SK-N-SH treated with all-trans-retinoic acid at 6 μM for 48 hours (cell line): ENCODE measurements at regions not wholly inside any gene's neighbourhood (a gene's known extent, or its start where the extent isn't known, plus 50 kb on each side); places are given as distances from the start of the nearest gene placed in this dataset.

Source experiments
- ATAC-seq: fragments of 200-7000 bp; cut with Tn5 transposase; 3 replicates; pipeline ENCODE4 v1.9.1; 2020; ENCODE audit warnings: mild to moderate bottlenecking, moderate library complexity
- ARNTL ChIP-seq: fragments of 450-650 bp; formaldehyde crosslinking; IDR thresholded peaks from 2 replicates; pipeline ENCODE4 v1.5.0; 2020; ENCODE audit warnings: low read depth, mild to moderate bottlenecking, moderate library complexity, borderline replicate concordance
- BACH2 ChIP-seq: fragments of 250-450 bp; sonication (Bioruptor Pico); IDR thresholded peaks from 2 replicates; pipeline ENCODE4 v1.9.0; 2021; ENCODE audit warnings: mild to moderate bottlenecking, borderline replicate concordance
- CREB5 ChIP-seq: fragments of 250-450 bp; sonication (Bioruptor Pico); IDR thresholded peaks from 2 replicates; pipeline ENCODE4 v1.5.1; 2020; ENCODE audit warnings: low read depth, mild to moderate bottlenecking, moderate library complexity
- CSDC2 ChIP-seq: fragments of 250-450 bp; sonication (Bioruptor Pico); IDR thresholded peaks from 2 replicates; pipeline ENCODE4 v1.5.0; 2020; ENCODE audit warnings: mild to moderate bottlenecking, moderate library complexity
- ESRRG ChIP-seq: fragments of 250-450 bp; sonication (Bioruptor Pico); IDR thresholded peaks from 2 replicates; pipeline ENCODE4 v1.6.1; 2021; ENCODE audit warnings: mild to moderate bottlenecking
- GLIS3 ChIP-seq: fragments of 250-450 bp; sonication (Bioruptor Pico); IDR thresholded peaks from 2 replicates; pipeline ENCODE4 v1.5.0; 2020; ENCODE audit warnings: mild to moderate bottlenecking, moderate library complexity
- ISL1 ChIP-seq: fragments of 250-450 bp; sonication (Bioruptor Pico); IDR thresholded peaks from 2 replicates; pipeline ENCODE4 v2.1.2; 2022; ENCODE audit warnings: mild to moderate bottlenecking, moderate library complexity
- OSR1 ChIP-seq: fragments of 250-450 bp; sonication (Bioruptor Pico); IDR thresholded peaks from 2 replicates; pipeline ENCODE4 v1.8.0; 2022; ENCODE audit warnings: moderate library complexity, mild to moderate bottlenecking, inconsistent platforms
- POU6F1 ChIP-seq: fragments of 250-450 bp; sonication (Bioruptor Pico); IDR thresholded peaks from 2 replicates; pipeline ENCODE4 v1.8.0; 2021; ENCODE audit warnings: low read depth, mild to moderate bottlenecking, moderate library complexity, borderline replicate concordance
- PPARA ChIP-seq: fragments of 250-450 bp; sonication (Bioruptor Pico); IDR thresholded peaks from 2 replicates; pipeline ENCODE4 v1.5.0; 2020; ENCODE audit warnings: mild to moderate bottlenecking, borderline replicate concordance
- RARB ChIP-seq: fragments of 250-450 bp; sonication (Bioruptor Pico); IDR thresholded peaks from 2 replicates; pipeline ENCODE4 v1.8.0; 2021; ENCODE audit warnings: mild to moderate bottlenecking, moderate library complexity
- SNAI2 ChIP-seq: fragments of 250-450 bp; sonication (Bioruptor Pico); IDR thresholded peaks from 2 replicates; pipeline ENCODE4 v1.5.0; 2020; ENCODE audit warnings: mild to moderate bottlenecking, moderate library complexity
- TCF4 ChIP-seq: fragments of 250-450 bp; sonication (Bioruptor Pico); IDR thresholded peaks from 2 replicates; pipeline ENCODE4 v1.8.0; 2021; ENCODE audit warnings: mild to moderate bottlenecking, moderate library complexity, borderline replicate concordance
- TOX ChIP-seq: fragments of 250-450 bp; sonication (Bioruptor Pico); IDR thresholded peaks from 2 replicates; pipeline ENCODE4 v1.8.0; 2021; ENCODE audit warnings: mild to moderate bottlenecking, moderate library complexity, borderline replicate concordance
- ZC3H10 ChIP-seq: fragments of 250-450 bp; sonication (Bioruptor Pico); IDR thresholded peaks from 2 replicates; pipeline ENCODE4 v1.5.1; 2021; ENCODE audit warnings: mild to moderate bottlenecking, moderate library complexity
- ZFP3 ChIP-seq: fragments of 250-450 bp; sonication (Bioruptor Pico); IDR thresholded peaks from 2 replicates; pipeline ENCODE4 v1.5.0; 2020; ENCODE audit warnings: mild to moderate bottlenecking, moderate library complexity
- ZFP30 ChIP-seq: fragments of 450-650 bp; formaldehyde crosslinking; IDR thresholded peaks from 2 replicates; pipeline ENCODE4 v1.5.0; 2022; ENCODE audit warnings: mild to moderate bottlenecking, moderate library complexity
- ZNF565 ChIP-seq: fragments of 450-650 bp; formaldehyde crosslinking; conservative IDR thresholded peaks from 2 replicates; pipeline ENCODE4 v1.5.0; 2020; ENCODE audit warnings: low read depth, mild to moderate bottlenecking, moderate library complexity
- ZNF70 ChIP-seq: fragments of 450-650 bp; formaldehyde crosslinking; IDR thresholded peaks from 2 replicates; pipeline ENCODE4 v1.5.0; 2020; ENCODE audit warnings: mild to moderate bottlenecking, moderate library complexity
- ZNF8 ChIP-seq: fragments of 450-650 bp; formaldehyde crosslinking; IDR thresholded peaks from 2 replicates; pipeline ENCODE4 v1.5.0; 2020; ENCODE audit warnings: mild to moderate bottlenecking, moderate library complexity
- TF ChIP-seq, protein P1 (sequence below): fragments of 250-450 bp; sonication (Bioruptor Pico); IDR thresholded peaks from 2 replicates; pipeline ENCODE4 v1.5.1; 2021; ENCODE audit warnings: mild to moderate bottlenecking, moderate library complexity
- TF ChIP-seq, protein P2 (sequence below): fragments of 250-450 bp; sonication (Bioruptor Pico); IDR thresholded peaks from 2 replicates; pipeline ENCODE4 v1.8.0; 2020; ENCODE audit warnings: mild to moderate bottlenecking, moderate library complexity, borderline replicate concordance
- TF ChIP-seq, protein P3 (sequence below): fragments of 250-450 bp; sonication (Bioruptor Pico); IDR thresholded peaks from 2 replicates; pipeline ENCODE4 v1.5.0; 2020; ENCODE audit warnings: mild to moderate bottlenecking, moderate library complexity

GRCh38 chr1:177340601-177341067 lies 169.9 kb downstream of the BRINP2 start (continued):
- TF ChIP-seq POU6F1 (CRISPR knock-in tag) (no peak), ZC3H10 (no peak), RARB (CRISPR knock-in tag) (no peak), PPARA (CRISPR knock-in tag) (no peak), BACH2 (CRISPR knock-in tag) (no peak), ZFP3 (CRISPR knock-in tag) (no peak), ZNF565 (CRISPR knock-in tag) (no peak), CSDC2 (CRISPR knock-in tag) (no peak)
- TF ChIP-seq, protein P1, sequence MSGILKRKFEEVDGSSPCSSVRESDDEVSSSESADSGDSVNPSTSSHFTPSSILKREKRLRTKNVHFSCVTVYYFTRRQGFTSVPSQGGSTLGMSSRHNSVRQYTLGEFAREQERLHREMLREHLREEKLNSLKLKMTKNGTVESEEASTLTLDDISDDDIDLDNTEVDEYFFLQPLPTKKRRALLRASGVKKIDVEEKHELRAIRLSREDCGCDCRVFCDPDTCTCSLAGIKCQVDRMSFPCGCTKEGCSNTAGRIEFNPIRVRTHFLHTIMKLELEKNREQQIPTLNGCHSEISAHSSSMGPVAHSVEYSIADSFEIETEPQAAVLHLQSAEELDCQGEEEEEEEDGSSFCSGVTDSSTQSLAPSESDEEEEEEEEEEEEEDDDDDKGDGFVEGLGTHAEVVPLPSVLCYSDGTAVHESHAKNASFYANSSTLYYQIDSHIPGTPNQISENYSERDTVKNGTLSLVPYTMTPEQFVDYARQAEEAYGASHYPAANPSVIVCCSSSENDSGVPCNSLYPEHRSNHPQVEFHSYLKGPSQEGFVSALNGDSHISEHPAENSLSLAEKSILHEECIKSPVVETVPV (CRISPR knock-in tag), result no peak
- TF ChIP-seq, all 23 proteins: peak for 0

- ATAC-seq, result no peak
- TF ChIP-seq ZC3H10, result no peak
- TF ChIP-seq CREB5, result no peak
- TF ChIP-seq ARNTL (CRISPR knock-in tag), result no peak
- TF ChIP-seq SNAI2 (CRISPR knock-in tag), result no peak
- no peak for TF ChIP-seq ZFP30
- TF ChIP-seq TCF4, result no peak
- TF ChIP-seq GLIS3, result no peak
- TF ChIP-seq TOX (CRISPR knock-in tag), result no peak
- TF ChIP-seq, protein P1 (CRISPR knock-in tag), result no peak
- no peak for TF ChIP-seq POU6F1 (CRISPR knock-in tag)
- TF ChIP-seq CSDC2 (CRISPR knock-in tag), result no peak
- no peak for TF ChIP-seq ZNF8 (CRISPR knock-in tag)
- TF ChIP-seq, protein P2, sequence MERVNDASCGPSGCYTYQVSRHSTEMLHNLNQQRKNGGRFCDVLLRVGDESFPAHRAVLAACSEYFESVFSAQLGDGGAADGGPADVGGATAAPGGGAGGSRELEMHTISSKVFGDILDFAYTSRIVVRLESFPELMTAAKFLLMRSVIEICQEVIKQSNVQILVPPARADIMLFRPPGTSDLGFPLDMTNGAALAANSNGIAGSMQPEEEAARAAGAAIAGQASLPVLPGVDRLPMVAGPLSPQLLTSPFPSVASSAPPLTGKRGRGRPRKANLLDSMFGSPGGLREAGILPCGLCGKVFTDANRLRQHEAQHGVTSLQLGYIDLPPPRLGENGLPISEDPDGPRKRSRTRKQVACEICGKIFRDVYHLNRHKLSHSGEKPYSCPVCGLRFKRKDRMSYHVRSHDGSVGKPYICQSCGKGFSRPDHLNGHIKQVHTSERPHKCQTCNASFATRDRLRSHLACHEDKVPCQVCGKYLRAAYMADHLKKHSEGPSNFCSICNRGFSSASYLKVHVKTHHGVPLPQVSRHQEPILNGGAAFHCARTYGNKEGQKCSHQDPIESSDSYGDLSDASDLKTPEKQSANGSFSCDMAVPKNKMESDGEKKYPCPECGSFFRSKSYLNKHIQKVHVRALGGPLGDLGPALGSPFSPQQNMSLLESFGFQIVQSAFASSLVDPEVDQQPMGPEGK, result no peak
- TF ChIP-seq ZNF565 (CRISPR knock-in tag), result no peak
- TF ChIP-seq ISL1, result no peak
- no peak for TF ChIP-seq RARB (CRISPR knock-in tag)
- no peak for TF ChIP-seq ZNF70
- TF ChIP-seq OSR1 (CRISPR knock-in tag), result no peak
- TF ChIP-seq ESRRG (CRISPR knock-in tag), result no peak
- TF ChIP-seq, all 23 proteins: peak for 0
Measured at GRCh38 chr1:177338376-177338775, 167.6 kb downstream of the BRINP2 start.

- no peak for ATAC-seq
- TF ChIP-seq GLIS3, result no peak
- TF ChIP-seq, protein P2, result no peak
- no peak for TF ChIP-seq ZFP30
- no peak for TF ChIP-seq ISL1
- TF ChIP-seq, protein P3, sequence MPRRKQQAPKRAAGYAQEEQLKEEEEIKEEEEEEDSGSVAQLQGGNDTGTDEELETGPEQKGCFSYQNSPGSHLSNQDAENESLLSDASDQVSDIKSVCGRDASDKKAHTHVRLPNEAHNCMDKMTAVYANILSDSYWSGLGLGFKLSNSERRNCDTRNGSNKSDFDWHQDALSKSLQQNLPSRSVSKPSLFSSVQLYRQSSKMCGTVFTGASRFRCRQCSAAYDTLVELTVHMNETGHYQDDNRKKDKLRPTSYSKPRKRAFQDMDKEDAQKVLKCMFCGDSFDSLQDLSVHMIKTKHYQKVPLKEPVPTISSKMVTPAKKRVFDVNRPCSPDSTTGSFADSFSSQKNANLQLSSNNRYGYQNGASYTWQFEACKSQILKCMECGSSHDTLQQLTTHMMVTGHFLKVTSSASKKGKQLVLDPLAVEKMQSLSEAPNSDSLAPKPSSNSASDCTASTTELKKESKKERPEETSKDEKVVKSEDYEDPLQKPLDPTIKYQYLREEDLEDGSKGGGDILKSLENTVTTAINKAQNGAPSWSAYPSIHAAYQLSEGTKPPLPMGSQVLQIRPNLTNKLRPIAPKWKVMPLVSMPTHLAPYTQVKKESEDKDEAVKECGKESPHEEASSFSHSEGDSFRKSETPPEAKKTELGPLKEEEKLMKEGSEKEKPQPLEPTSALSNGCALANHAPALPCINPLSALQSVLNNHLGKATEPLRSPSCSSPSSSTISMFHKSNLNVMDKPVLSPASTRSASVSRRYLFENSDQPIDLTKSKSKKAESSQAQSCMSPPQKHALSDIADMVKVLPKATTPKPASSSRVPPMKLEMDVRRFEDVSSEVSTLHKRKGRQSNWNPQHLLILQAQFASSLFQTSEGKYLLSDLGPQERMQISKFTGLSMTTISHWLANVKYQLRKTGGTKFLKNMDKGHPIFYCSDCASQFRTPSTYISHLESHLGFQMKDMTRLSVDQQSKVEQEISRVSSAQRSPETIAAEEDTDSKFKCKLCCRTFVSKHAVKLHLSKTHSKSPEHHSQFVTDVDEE (CRISPR knock-in tag), result no peak
- TF ChIP-seq ZC3H10, result no peak
- no peak for TF ChIP-seq RARB (CRISPR knock-in tag)
- TF ChIP-seq CREB5, result no peak
Measured at GRCh38 chr1:177334903-177335302, 164.1 kb downstream of the BRINP2 start.
